ENCODE measurements at regions not wholly inside any gene's neighbourhood (a gene's known extent, or its start where the extent isn't known, plus 50 kb on each side); places are given as distances from the start of the nearest gene placed in this dataset.
"Not testable (repeated sequence)": the region's sequence is repeated elsewhere in the genome, so short reads cannot be mapped to it uniquely, and the experiment has no call there.

- DNase-seq (ENCODE audit: low spot score) = no peak
These were observed 127.1 kb upstream of the GLRA1 start for GRCh38 chr5:152051499-152052454.

- no peak for DNase-seq (ENCODE audit: low spot score)
These were observed 121.7 kb upstream of the GLRA1 start for GRCh38 chr5:152046361-152046760.

GRCh38 chr5:152038856-152039255 lies 114.2 kb upstream of the GLRA1 start:
- peak; percentile 9 for DNase-seq (ENCODE audit: low spot score)

- not testable (repeated sequence) for DNase-seq (ENCODE audit: low spot score)
These were observed 101.8 kb upstream of the GLRA1 start for GRCh38 chr5:152026328-152027024.

DNA sequence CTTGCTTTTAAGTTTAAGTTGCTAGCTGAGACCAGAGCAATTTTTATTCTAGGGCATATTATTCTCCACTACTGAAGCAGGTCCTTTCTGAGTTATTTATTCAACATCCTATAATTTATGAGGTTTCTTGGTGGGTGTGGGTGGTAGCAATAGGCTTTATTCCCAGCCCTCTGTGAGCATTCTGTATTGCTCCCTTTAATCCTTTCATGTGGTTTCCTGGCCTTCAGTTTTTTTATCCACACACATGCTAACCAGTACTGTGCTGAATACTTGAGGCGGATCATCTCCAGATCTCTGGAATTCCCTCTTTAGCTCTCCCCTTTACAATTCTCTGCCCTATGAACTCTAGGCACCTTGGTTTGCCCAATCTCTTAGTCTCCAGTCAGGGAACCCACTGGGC lies 91.8 kb upstream of the GLRA1 start:
- no peak for DNase-seq (ENCODE audit: low spot score)

GRCh38 chr5:152007653-152008335 lies 83.1 kb upstream of the GLRA1 start:
- no peak for DNase-seq (ENCODE audit: low spot score)

DNA sequence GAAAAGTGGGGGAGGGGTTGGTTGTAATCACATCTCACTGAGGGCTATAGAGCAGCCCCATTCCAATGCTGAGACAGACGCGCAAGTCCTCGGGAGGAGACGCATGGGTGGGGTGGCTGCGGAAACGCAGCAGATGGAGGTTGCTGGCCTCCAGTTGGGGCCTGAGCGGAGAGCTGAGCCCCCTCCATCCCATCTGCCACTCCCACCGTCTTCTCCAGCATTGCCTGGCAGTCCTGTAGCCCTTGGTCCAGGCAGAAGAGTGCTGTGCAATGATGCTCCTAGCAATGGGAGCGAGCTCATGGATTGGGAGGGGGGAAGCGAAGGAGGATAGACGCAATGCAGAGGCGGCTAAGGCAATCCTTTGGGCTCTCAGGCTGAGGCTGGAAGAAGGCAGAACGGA lies 79.4 kb upstream of the GLRA1 start:
- DNase-seq (ENCODE audit: low spot score) = no peak
